Left ventricle myocardium inferior (tissue), 1 donor: ENCODE measurements at regions not wholly inside any gene's neighbourhood (a gene's known extent, or its start where the extent isn't known, plus 50 kb on each side); places are given as distances from the start of the nearest gene placed in this dataset.

ENCODE experiments used
- DNase-seq: peaks from one replicate; pipeline ENCODE4 v3.0.0-alpha.2; 2020
- H3K27ac ChIP-seq: fragments of 200-600 bp; replicated peaks from 2 replicates; pipeline ENCODE4 v1.8.0; 2021
- H3K27me3 ChIP-seq: fragments of 200-600 bp; 2 replicates; pipeline ENCODE4 v1.8.0; 2021; ENCODE audit warnings: low read depth
- H3K36me3 ChIP-seq: fragments of 200-600 bp; 2 replicates; pipeline ENCODE4 v1.8.0; 2021
- H3K4me1 ChIP-seq: fragments of 200-600 bp; 2 replicates; pipeline ENCODE4 v1.8.0; 2021
- H3K4me3 ChIP-seq: fragments of 200-600 bp; 2 replicates; pipeline ENCODE4 v1.8.0; 2021; ENCODE audit warnings: mild to moderate bottlenecking, moderate library complexity
- H3K9me3 ChIP-seq: fragments of 200-600 bp; replicated peaks from 2 replicates; pipeline ENCODE4 v1.8.0; 2021
- CTCF ChIP-seq: fragments of 200-600 bp; IDR thresholded peaks from 2 replicates; pipeline ENCODE4 v1.8.0; 2021; ENCODE audit warnings: antibody characterized with exemption, mild to moderate bottlenecking, borderline replicate concordance
- intact Hi-C: fragments of 100-400 bp; cut with micrococcal nuclease; formaldehyde crosslinking; loops from one replicate; pipeline ENCODE4 v1.11.0; 2022
- donor health status: DM: no; HTN: yes; CAD: no; lungs with severe emphysema.

- Histone ChIP-seq H3K4me1 (no peaks in the 10 kb centered on the region), H3K27ac (no peak overlapping the region), H3K36me3 (no peaks in the 10 kb centered on the region), H3K9me3 (peaks cover 3% of the 10 kb centered on the region), H3K4me3 (no peak overlapping the region), H3K27me3 (no peaks in the 10 kb centered on the region)
- intact Hi-C loops: no loop called here
- DNase-seq: no peak
- no peak for TF ChIP-seq CTCF
Observed at GRCh38 chr2:198490748-198491147, 686.4 kb downstream of the PLCL1 start.

GRCh38 chr2:198488964-198489363 lies 684.6 kb downstream of the PLCL1 start:
- intact Hi-C loops: no loop called here
- no peaks in the 10 kb centered on the region for H3K27me3 ChIP-seq
- peaks cover 3% of the 10 kb centered on the region for H3K9me3 ChIP-seq
- no peaks in the 10 kb centered on the region for H3K36me3 ChIP-seq
- no peak overlapping the region for H3K27ac ChIP-seq
- no peak for DNase-seq
- H3K4me1 ChIP-seq: no peaks in the 10 kb centered on the region
- TF ChIP-seq CTCF: no peak
- H3K4me3 ChIP-seq: no peak overlapping the region

- Histone ChIP-seq H3K4me1 (no peaks in the 10 kb centered on the region), H3K4me3 (no peak overlapping the region), H3K36me3 (no peaks in the 10 kb centered on the region), H3K27me3 (no peaks in the 10 kb centered on the region), H3K27ac (no peak overlapping the region), H3K9me3 (no peaks in the 10 kb centered on the region)
- DNase-seq: no peak
- intact Hi-C loops: no loop called here
- no peak for TF ChIP-seq CTCF
Observed at GRCh38 chr2:198483051-198483450, 678.7 kb downstream of the PLCL1 start.

- DNase-seq: no peak
- no peaks in the 10 kb centered on the region for H3K9me3 ChIP-seq
- no peak overlapping the region for H3K27ac ChIP-seq
- H3K36me3 ChIP-seq: no peaks in the 10 kb centered on the region
- no peaks in the 10 kb centered on the region for H3K27me3 ChIP-seq
- intact Hi-C loops: no loop called here
- no peaks in the 10 kb centered on the region for H3K4me1 ChIP-seq
- TF ChIP-seq CTCF: no peak
- H3K4me3 ChIP-seq: no peak overlapping the region
Observed at GRCh38 chr2:198479065-198479464, 674.7 kb downstream of the PLCL1 start.

GRCh38 chr2:198478361-198478760 lies 674.0 kb downstream of the PLCL1 start:
- H3K36me3 ChIP-seq: no peaks in the 10 kb centered on the region
- H3K4me1 ChIP-seq: no peaks in the 10 kb centered on the region
- no peak overlapping the region for H3K27ac ChIP-seq
- no peak overlapping the region for H3K4me3 ChIP-seq
- H3K9me3 ChIP-seq: no peaks in the 10 kb centered on the region
- no peaks in the 10 kb centered on the region for H3K27me3 ChIP-seq
- intact Hi-C loops: no loop called here
- TF ChIP-seq CTCF: no peak
- DNase-seq: no peak

- Histone ChIP-seq H3K36me3 (no peaks in the 10 kb centered on the region), H3K27ac (no peak overlapping the region), H3K4me1 (no peaks in the 10 kb centered on the region), H3K4me3 (no peak overlapping the region), H3K9me3 (no peaks in the 10 kb centered on the region), H3K27me3 (no peaks in the 10 kb centered on the region)
- intact Hi-C loops: no loop called here
- DNase-seq: no peak
- no peak for TF ChIP-seq CTCF
Observed at GRCh38 chr2:198476007-198476406, 671.6 kb downstream of the PLCL1 start.
